Heart right ventricle (tissue), 16 donors: ENCODE measurements at regions not wholly inside any gene's neighbourhood (a gene's known extent, or its start where the extent isn't known, plus 50 kb on each side); places are given as distances from the start of the nearest gene placed in this dataset.

Experiments used
- ATAC-seq, 8 donors: fragments of 200-7000 bp; cut with Tn5 transposase; one replicate each; pipeline ENCODE4 v1.9.1; 2020; ENCODE audit warnings: mild to moderate bottlenecking in 8 of 8, moderate library complexity in 8 of 8, moderate number of reproducible peaks in 1 of 8
- DNase-seq, 2 donors: peaks; one replicate each; pipeline ENCODE4 v3.0.0-alpha.2; 2020
- H3K27ac ChIP-seq, 10 donors: fragments of 200-600 bp; sonication (generic) in 2 of 10; one replicate each; pipeline versions ENCODE4 v1.5.0 to v1.8.0; 2020 to 2022; ENCODE audit warnings: mild to moderate bottlenecking in 3 of 10
- H3K27me3 ChIP-seq, 7 donors: fragments of 200-600 bp; one replicate each; pipeline ENCODE4 v1.8.0; 2021 to 2022; ENCODE audit warnings: mild to moderate bottlenecking in 2 of 7
- H3K36me3 ChIP-seq, 9 donors: fragments of 200-600 bp; sonication (generic) in 1 of 9; one replicate each; pipeline versions ENCODE4 v1.5.0 to v1.8.0; 2020 to 2022; ENCODE audit warnings: mild to moderate bottlenecking in 2 of 9
- H3K4me1 ChIP-seq, 9 donors: fragments of 200-600 bp; sonication (generic) in 1 of 9; one replicate each; pipeline versions ENCODE4 v1.5.0 to v1.8.0; 2020 to 2022; ENCODE audit warnings: mild to moderate bottlenecking in 4 of 9
- H3K4me3 ChIP-seq, 10 donors: fragments of 200-600 bp; sonication (generic) in 2 of 10; one replicate each; pipeline versions ENCODE4 v1.5.0 to v1.8.0; 2020 to 2022; ENCODE audit warnings: mild to moderate bottlenecking in 7 of 10, moderate library complexity in 2 of 10
- H3K9me3 ChIP-seq, 11 donors: fragments of 200-600 bp in 10 of 11; sonication (generic) in 2 of 11; one replicate each; pipeline versions ENCODE4 v1.5.0 to v1.8.0; 2013 to 2022; ENCODE audit warnings: mild to moderate bottlenecking in 2 of 11, control low read depth in 1 of 11, moderate library complexity in 1 of 11
- CTCF ChIP-seq, 9 donors: fragments of 200-600 bp; sonication (generic) in 2 of 9; IDR thresholded peaks; one replicate each; pipeline versions ENCODE4 v1.5.0 to v1.8.0; 2021 to 2022; ENCODE audit warnings: antibody characterized with exemption in 9 of 9, mild to moderate bottlenecking in 5 of 9, moderate library complexity in 1 of 9
- WGBS, 2 donors: extraction: QIAGEN DNeasy Blood & Tissue Kit; methylation state at CpG; one replicate each; pipeline ENCODE4 v1.1.7; 2013; ENCODE audit warnings: inconsistent platforms in 1 of 2; 5-methylcytosine and 5-hydroxymethylcytosine counted together
- intact Hi-C, 10 donors: fragments of 100-400 bp; cut with DNase I; formaldehyde crosslinking; loops; one replicate each; pipeline versions ENCODE4 v1.11.1 to v1.14.2; 2022
- donor health status: Arrhythmogenic right ventricular cardiomyopathy.
- donor health status: ischemic (EF 13 %, LVEDD 7.1; RV severe dilation, severe dysfunction).
- donor health status: healthy with polysubstance abuse.
- donor health status: DM: no; HTN: yes; CAD: no.
- donor health status: DM: no; HTN: no; CAD: no.
- donor health status: ischemic (EF 25% LVEDD 6.9; RV normal size, moderate dysfunction).
- donor health status: ischemic (EF 25% LVEDD 5.7; RV mildly dilated, moderate dysfunction).
- donor health status: healthy.
- donor health status: DM: yes; HTN: yes; CAD: no.
- donor health status: Ischemic cardiomyopathy.
- donor health status: ischemic (EF 35%, LVEDD 5.7; RV mildly dilated, moderate dysfunction).
- donor health status: nonischemic (EF 11% LVEDD 7.7; RV severe dilation, severe dysfunction).
- donor health status: DM: yes; HTN: yes; CAD: no.
- donor health status: PGD.
- donor health status: ischemic (EF 29% LVEDD 5.4; RV normal size, mild dysfunction).
- donor health status: nonischemic (EF 23%, LVEDD 6.1; RV moderate dilation, normal function).

- Histone ChIP-seq H3K4me3 (no peak overlapping the region), H3K27ac (no peak overlapping the region), H3K36me3 (no peaks in the 10 kb centered on the region), H3K27me3 (no peaks in the 10 kb centered on the region), H3K9me3 (peaks cover 0 to 13% (median 3%) of the 10 kb centered on the region in 11 donors), H3K4me1 (no peaks in the 10 kb centered on the region)
- intact Hi-C loops, result no loop called here
- WGBS, 2 donors, result 72 to 84% methylated on average over 2 of the region's 2 CpGs
- TF ChIP-seq CTCF (IDR thresholded peaks at IDR 0.05), result no peak
- DNase-seq, result no peak
- no peak for ATAC-seq
Measured at GRCh38 chr2:136487421-136487820, 277.9 kb upstream of the THSD7B start.

GRCh38 chr2:136486115-136486514 lies 279.2 kb upstream of the THSD7B start:
- no peak for DNase-seq
- no peaks in the 10 kb centered on the region for H3K36me3 ChIP-seq
- H3K4me3 ChIP-seq, result no peak overlapping the region
- no peak overlapping the region for H3K27ac ChIP-seq
- WGBS, 2 donors, result 84 to 88% methylated on average over 10 of the region's 10 CpGs
- intact Hi-C loops, result no loop called here
- TF ChIP-seq CTCF (IDR thresholded peaks at IDR 0.05), result no peak
- no peaks in the 10 kb centered on the region for H3K4me1 ChIP-seq
- peaks cover 0 to 13% (median 3%) of the 10 kb centered on the region in 11 donors for H3K9me3 ChIP-seq
- H3K27me3 ChIP-seq, result no peaks in the 10 kb centered on the region
- ATAC-seq, result no peak

GRCh38 chr2:136482966-136483365 lies 282.4 kb upstream of the THSD7B start:
- WGBS, 2 donors, result 70 to 77% methylated on average over 3 of the region's 3 CpGs
- DNase-seq, result no peak

GRCh38 chr2:136482006-136482405 lies 283.3 kb upstream of the THSD7B start:
- Histone ChIP-seq H3K36me3 (no peaks in the 10 kb centered on the region), H3K27ac (no peak overlapping the region), H3K4me1 (no peaks in the 10 kb centered on the region), H3K27me3 (peaks cover 0 to 5% (median 0%) of the 10 kb centered on the region in 7 donors), H3K9me3 (peaks cover 0 to 23% (median 11%) of the 10 kb centered on the region in 11 donors), H3K4me3 (no peak overlapping the region)
- no peak for TF ChIP-seq CTCF (IDR thresholded peaks at IDR 0.05)
- 83 to 97% methylated on average over 2 of the region's 2 CpGs for WGBS, 2 donors
- intact Hi-C loops, result no loop called here
- DNase-seq, result no peak
- ATAC-seq, result no peak

More at GRCh38 chr2:136482966-136483365, 282.4 kb upstream of the THSD7B start:
- no peaks in the 10 kb centered on the region for H3K4me1 ChIP-seq
- H3K36me3 ChIP-seq, result no peaks in the 10 kb centered on the region
- H3K27ac ChIP-seq, result no peak overlapping the region
- no peak for TF ChIP-seq CTCF (IDR thresholded peaks at IDR 0.05)
- H3K27me3 ChIP-seq, result peaks cover 0 to 5% (median 0%) of the 10 kb centered on the region in 7 donors
- H3K4me3 ChIP-seq, result no peak overlapping the region
- H3K9me3 ChIP-seq, result peaks cover 0 to 18% (median 7%) of the 10 kb centered on the region in 11 donors
- ATAC-seq, result no peak
- intact Hi-C loops, result no loop called here
